ENCODE measurements at regions not wholly inside any gene's neighbourhood (a gene's known extent, or its start where the extent isn't known, plus 50 kb on each side); places are given as distances from the start of the nearest gene placed in this dataset.

GRCh38 chr5:61821561-61821960, 484.4 kb upstream of the KIF2A start:
- no peak for DNase-seq (ENCODE audit: low read depth)
- no peak for TF ChIP-seq CTCF (IDR thresholded peaks at IDR 0.05; ENCODE audit: low read length, missing control alignments)
- H3K4me3 ChIP-seq (replicated peaks; ENCODE audit: low read depth, low read length): no peak overlapping the region

GRCh38 chr5:61822584-61822983, 483.4 kb upstream of the KIF2A start:
- no peak overlapping the region for H3K4me3 ChIP-seq (replicated peaks; ENCODE audit: low read depth, low read length)
- no peak for DNase-seq (ENCODE audit: low read depth)
- TF ChIP-seq CTCF (IDR thresholded peaks at IDR 0.05; ENCODE audit: low read length, missing control alignments): no peak

GRCh38 chr5:61823065-61823464, 482.9 kb upstream of the KIF2A start:
- TF ChIP-seq CTCF (IDR thresholded peaks at IDR 0.05; ENCODE audit: low read length, missing control alignments): no peak
- no peak for DNase-seq (ENCODE audit: low read depth)

GRCh38 chr5:61823781-61824180, 482.2 kb upstream of the KIF2A start:
- no peak overlapping the region for H3K4me3 ChIP-seq (replicated peaks; ENCODE audit: low read depth, low read length)
- TF ChIP-seq CTCF (IDR thresholded peaks at IDR 0.05; ENCODE audit: low read length, missing control alignments): no peak
- DNase-seq (ENCODE audit: low read depth): no peak

More at GRCh38 chr5:61823065-61823464, 482.9 kb upstream of the KIF2A start:
- no peak overlapping the region for H3K4me3 ChIP-seq (replicated peaks; ENCODE audit: low read depth, low read length)

GRCh38 chr5:61824396-61824795, 481.6 kb upstream of the KIF2A start:
- no peak overlapping the region for H3K4me3 ChIP-seq (replicated peaks; ENCODE audit: low read depth, low read length)
- no peak for DNase-seq (ENCODE audit: low read depth)
- no peak for TF ChIP-seq CTCF (IDR thresholded peaks at IDR 0.05; ENCODE audit: low read length, missing control alignments)

- no peak overlapping the region for H3K4me3 ChIP-seq (replicated peaks; ENCODE audit: low read depth, low read length)
- no peak for TF ChIP-seq CTCF (IDR thresholded peaks at IDR 0.05; ENCODE audit: low read length, missing control alignments)
- no peak for DNase-seq (ENCODE audit: low read depth)
Measured at GRCh38 chr5:61827445-61827975, 478.5 kb upstream of the KIF2A start.

- no peak for DNase-seq (ENCODE audit: low read depth)
Measured at GRCh38 chr5:61828856-61829255, 477.1 kb upstream of the KIF2A start.

More at GRCh38 chr5:61828856-61829255, 477.1 kb upstream of the KIF2A start:
- no peak for TF ChIP-seq CTCF (IDR thresholded peaks at IDR 0.05; ENCODE audit: low read length, missing control alignments)
- H3K4me3 ChIP-seq (replicated peaks; ENCODE audit: low read depth, low read length): no peak overlapping the region
